ENCODE measurements at regions not wholly inside any gene's neighbourhood (a gene's known extent, or its start where the extent isn't known, plus 50 kb on each side); places are given as distances from the start of the nearest gene placed in this dataset.

- no peak for TF ChIP-seq CTCF (IDR thresholded peaks at IDR 0.05; ENCODE audit: low read length)
- TF ChIP-seq EZH2phosphoT487 (IDR thresholded peaks at IDR 0.05; ENCODE audit: low read length): no peak
- no peak for TF ChIP-seq EZH2 (optimal IDR thresholded peaks at IDR 0.05; ENCODE audit: low read depth, low read length)
Measured at GRCh38 chr2:80887841-80888378, 583.4 kb upstream of the LRRTM1 start.
